HFFc6 (cell line): ENCODE measurements at regions not wholly inside any gene's neighbourhood (a gene's known extent, or its start where the extent isn't known, plus 50 kb on each side); places are given as distances from the start of the nearest gene placed in this dataset.

Experiments used
- DNase-seq: peaks from one replicate; pipeline ENCODE4 v3.0.0-alpha.2; 2018
- H3K27ac Mint-ChIP-seq: 2 replicates; pipeline ENCODE4 v1.8.0; 2020; ENCODE audit warnings: mild to moderate bottlenecking, mixed read lengths
- H3K27me3 Mint-ChIP-seq: 2 replicates; pipeline ENCODE4 v1.8.0; 2021; ENCODE audit warnings: mild to moderate bottlenecking, moderate library complexity, mixed read lengths; ENCODE audit not compliant: insufficient read depth
- H3K36me3 Mint-ChIP-seq: 2 replicates; pipeline ENCODE4 v1.8.0; 2021; ENCODE audit warnings: low read depth, mixed read lengths
- H3K4me1 Mint-ChIP-seq: 2 replicates; pipeline ENCODE4 v1.8.0; 2020; ENCODE audit warnings: low read depth, mixed read lengths
- H3K4me3 Mint-ChIP-seq: 2 replicates; pipeline ENCODE4 v1.8.0; 2020; ENCODE audit warnings: mild to moderate bottlenecking, moderate library complexity, mixed read lengths
- H3K9me3 Mint-ChIP-seq: 2 replicates; pipeline ENCODE4 v1.8.0; 2020; ENCODE audit warnings: mild to moderate bottlenecking, mixed read lengths
- TF ChIP-seq, protein P1 (sequence below): fragments of 200-600 bp; sonication (generic); IDR thresholded peaks from 2 replicates; pipeline ENCODE4 v1.5.0; 2021; ENCODE audit warnings: antibody characterized with exemption, mild to moderate bottlenecking

GRCh38 chr3:80543154-80543553 is 775.4 kb upstream of the ROBO1 start:
- Mint-ChIP-seq H3K27ac (no peak overlapping the region), H3K4me3 (no peak overlapping the region), H3K27me3 (no peaks in the 10 kb centered on the region), H3K36me3 (no peaks in the 10 kb centered on the region), H3K4me1 (no peaks in the 10 kb centered on the region), H3K9me3 (peaks cover 21% of the 10 kb centered on the region)
- TF ChIP-seq, protein P1, sequence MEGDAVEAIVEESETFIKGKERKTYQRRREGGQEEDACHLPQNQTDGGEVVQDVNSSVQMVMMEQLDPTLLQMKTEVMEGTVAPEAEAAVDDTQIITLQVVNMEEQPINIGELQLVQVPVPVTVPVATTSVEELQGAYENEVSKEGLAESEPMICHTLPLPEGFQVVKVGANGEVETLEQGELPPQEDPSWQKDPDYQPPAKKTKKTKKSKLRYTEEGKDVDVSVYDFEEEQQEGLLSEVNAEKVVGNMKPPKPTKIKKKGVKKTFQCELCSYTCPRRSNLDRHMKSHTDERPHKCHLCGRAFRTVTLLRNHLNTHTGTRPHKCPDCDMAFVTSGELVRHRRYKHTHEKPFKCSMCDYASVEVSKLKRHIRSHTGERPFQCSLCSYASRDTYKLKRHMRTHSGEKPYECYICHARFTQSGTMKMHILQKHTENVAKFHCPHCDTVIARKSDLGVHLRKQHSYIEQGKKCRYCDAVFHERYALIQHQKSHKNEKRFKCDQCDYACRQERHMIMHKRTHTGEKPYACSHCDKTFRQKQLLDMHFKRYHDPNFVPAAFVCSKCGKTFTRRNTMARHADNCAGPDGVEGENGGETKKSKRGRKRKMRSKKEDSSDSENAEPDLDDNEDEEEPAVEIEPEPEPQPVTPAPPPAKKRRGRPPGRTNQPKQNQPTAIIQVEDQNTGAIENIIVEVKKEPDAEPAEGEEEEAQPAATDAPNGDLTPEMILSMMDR = no peak
- DNase-seq = no peak

- H3K4me3 Mint-ChIP-seq = no peak overlapping the region
- H3K27ac Mint-ChIP-seq = no peak overlapping the region
- peaks cover 21% of the 10 kb centered on the region for H3K9me3 Mint-ChIP-seq
- DNase-seq = no peak
- TF ChIP-seq, protein P1 = no peak
- no peaks in the 10 kb centered on the region for H3K4me1 Mint-ChIP-seq
- H3K27me3 Mint-ChIP-seq = no peaks in the 10 kb centered on the region
- H3K36me3 Mint-ChIP-seq = no peaks in the 10 kb centered on the region
Observed at GRCh38 chr3:80542456-80542855, 774.7 kb upstream of the ROBO1 start.

DNA sequence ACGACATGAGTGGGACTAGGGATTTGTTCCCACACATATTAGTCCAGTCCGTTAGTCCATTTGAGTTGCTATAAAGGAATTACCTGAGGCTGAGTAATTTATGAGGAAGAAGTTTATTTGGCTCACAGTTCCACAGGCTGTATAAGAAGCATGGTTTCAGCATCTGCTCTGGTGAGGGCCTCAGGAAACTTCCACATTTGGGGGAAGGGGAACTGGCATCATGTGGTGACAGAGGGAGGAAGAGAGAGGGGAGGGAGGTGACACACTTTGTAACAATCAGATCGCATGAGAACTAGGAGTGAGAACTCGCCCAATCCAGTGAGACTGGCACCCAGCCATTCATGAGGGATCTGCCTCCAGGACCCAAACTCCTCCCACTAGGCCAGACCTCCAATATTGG is 769.9 kb upstream of the ROBO1 start:
- no peaks in the 10 kb centered on the region for H3K27me3 Mint-ChIP-seq
- H3K27ac Mint-ChIP-seq = no peak overlapping the region
- no peak overlapping the region for H3K4me3 Mint-ChIP-seq
- DNase-seq = no peak
- TF ChIP-seq, protein P1 = no peak
- no peaks in the 10 kb centered on the region for H3K36me3 Mint-ChIP-seq
- H3K9me3 Mint-ChIP-seq = peaks cover 23% of the 10 kb centered on the region
- H3K4me1 Mint-ChIP-seq = no peaks in the 10 kb centered on the region

GRCh38 chr3:80535286-80535685 is 767.5 kb upstream of the ROBO1 start:
- Mint-ChIP-seq H3K4me1 (no peaks in the 10 kb centered on the region), H3K36me3 (no peaks in the 10 kb centered on the region), H3K4me3 (no peak overlapping the region), H3K27me3 (no peaks in the 10 kb centered on the region), H3K27ac (no peak overlapping the region), H3K9me3 (peaks cover 29% of the 10 kb centered on the region)
- TF ChIP-seq, protein P1 = no peak
- no peak for DNase-seq

DNA sequence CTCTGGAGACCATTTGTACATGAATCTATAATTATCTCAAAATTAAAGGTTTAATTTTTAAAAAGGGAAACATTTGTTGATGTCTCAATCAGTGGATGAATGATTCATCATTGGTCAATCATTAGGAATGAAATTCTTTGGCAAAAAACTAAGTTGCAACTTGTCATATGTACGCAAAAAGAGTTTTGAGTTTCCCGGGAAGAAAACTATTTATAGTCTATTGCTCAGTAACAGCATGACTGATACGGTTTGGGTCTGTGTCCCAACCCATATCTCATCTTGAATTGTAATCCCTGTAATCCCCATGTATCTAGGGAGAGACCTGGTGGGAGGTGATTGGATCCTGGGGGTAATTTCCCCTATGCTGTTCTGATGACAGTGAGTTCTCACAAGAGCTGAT is 765.8 kb upstream of the ROBO1 start:
- Mint-ChIP-seq H3K27ac (no peak overlapping the region), H3K4me1 (no peaks in the 10 kb centered on the region), H3K4me3 (no peak overlapping the region), H3K9me3 (peaks cover 37% of the 10 kb centered on the region), H3K27me3 (no peaks in the 10 kb centered on the region), H3K36me3 (no peaks in the 10 kb centered on the region)
- no peak for DNase-seq
- TF ChIP-seq, protein P1 = no peak

DNA sequence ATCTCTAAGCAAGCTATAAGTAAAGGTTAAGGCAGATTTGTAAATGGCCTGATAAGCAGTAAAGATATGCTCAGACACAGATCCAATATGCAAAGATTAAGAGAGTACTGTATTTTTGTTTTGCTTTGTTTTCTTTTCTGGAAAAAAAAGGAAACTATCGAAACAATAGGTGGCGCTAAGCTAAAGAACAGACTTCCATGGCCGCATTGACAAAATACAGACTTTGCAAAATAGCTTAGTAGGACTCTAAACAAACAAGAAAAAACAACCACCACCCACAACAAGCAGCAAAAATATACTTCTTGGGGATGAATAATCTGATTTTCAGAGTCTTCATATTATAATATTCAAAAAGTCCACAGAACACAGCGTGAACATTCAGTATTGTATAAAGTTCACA is 758.4 kb upstream of the ROBO1 start:
- Mint-ChIP-seq H3K4me3 (no peak overlapping the region), H3K36me3 (no peaks in the 10 kb centered on the region; the same call in 1 of the 2 replicates), H3K27me3 (no peaks in the 10 kb centered on the region), H3K4me1 (no peaks in the 10 kb centered on the region), H3K9me3 (peaks cover 34% of the 10 kb centered on the region), H3K27ac (no peak overlapping the region)
- no peak for DNase-seq
- TF ChIP-seq, protein P1 = no peak
